Vagina (tissue), 2 donors: ENCODE measurements at regions not wholly inside any gene's neighbourhood (a gene's known extent, or its start where the extent isn't known, plus 50 kb on each side); places are given as distances from the start of the nearest gene placed in this dataset.
"Not testable (repeated sequence)": the region's sequence is repeated elsewhere in the genome, so short reads cannot be mapped to it uniquely, and the experiment has no call there.

Experiments used
- DNase-seq, 2 donors: peaks; one replicate each; pipeline ENCODE4 v3.0.0-alpha.2; 2017; ENCODE audit errors: extremely low spot score in 2 of 2
- H3K27ac ChIP-seq: fragments of 200-600 bp; sonication (generic); one replicate; pipeline ENCODE4 v1.5.1; 2019
- H3K27me3 ChIP-seq: fragments of 200-600 bp; sonication (generic); one replicate; pipeline ENCODE4 v1.5.1; 2019
- H3K36me3 ChIP-seq, 2 donors: fragments of 200-600 bp; sonication (generic); one replicate each; pipeline ENCODE4 v1.5.1; 2017 to 2019
- H3K4me1 ChIP-seq: fragments of 200-600 bp; sonication (generic); one replicate; pipeline ENCODE4 v1.5.1; 2019
- H3K4me3 ChIP-seq, 2 donors: fragments of 200-600 bp; sonication (generic); 1 replicate in 1 of 2; 2 replicates in 1 of 2; pipeline ENCODE4 v1.5.1; 2016 to 2019
- H3K9me3 ChIP-seq: fragments of 200-600 bp; sonication (generic); one replicate; pipeline ENCODE4 v1.5.1; 2019
- CTCF ChIP-seq, 3 experiments: fragments of 450-650 bp in 2 of 3; fragments of 200-600 bp in 1 of 3; sonication (generic) in 1 of 3; IDR thresholded peaks; one replicate each; pipeline ENCODE4 v1.5.1; 2017 to 2019; ENCODE audit warnings: antibody characterized with exemption in 3 of 3, mild to moderate bottlenecking in 2 of 3, moderate library complexity in 2 of 3
- POLR2A ChIP-seq, 2 donors: fragments of 450-650 bp; IDR thresholded peaks; one replicate each; pipeline ENCODE4 v1.6.1; 2017; ENCODE audit warnings: antibody characterized with exemption in 2 of 2, mild to moderate bottlenecking in 2 of 2, moderate library complexity in 2 of 2
- POLR2AphosphoS5 ChIP-seq, 2 donors: sonication (generic); formaldehyde crosslinking; IDR thresholded peaks; one replicate each; pipeline ENCODE4 v1.9.0; 2017; ENCODE audit warnings: antibody characterized with exemption in 2 of 2, mild to moderate bottlenecking in 2 of 2, low read depth in 1 of 2; ENCODE audit not compliant: insufficient read depth in 1 of 2
- intact Hi-C: fragments of 100-400 bp; cut with DNase I; formaldehyde crosslinking; loops from one replicate; pipeline ENCODE4 v1.15.1; 2023

- intact Hi-C loops = no loop called here
- peak in 1 of 2 donors; percentile 27 for DNase-seq
- Histone ChIP-seq H3K27me3 (no peaks in the 10 kb centered on the region), H3K27ac (no peak overlapping the region), H3K36me3 (no peaks in the 10 kb centered on the region), H3K4me3 (no peak overlapping the region), H3K9me3 (no peaks in the 10 kb centered on the region), H3K4me1 (no peaks in the 10 kb centered on the region)
- TF ChIP-seq CTCF (IDR thresholded peaks at IDR 0.05) (no peak), POLR2AphosphoS5 (IDR thresholded peaks at IDR 0.05; ENCODE audit: insufficient read depth in 1 of 2, low read depth in 1 of 2) (no peak), POLR2A (IDR thresholded peaks at IDR 0.05) (no peak)
Observed at GRCh38 chr1:168405906-168406549, 125.4 kb downstream of the TBX19 start.

GRCh38 chr1:168403140-168403539 is 122.5 kb downstream of the TBX19 start:
- H3K4me3 ChIP-seq = no peak overlapping the region
- H3K27ac ChIP-seq = no peak overlapping the region
- no peaks in the 10 kb centered on the region for H3K27me3 ChIP-seq
- peaks cover 5% of the 10 kb centered on the region for H3K4me1 ChIP-seq
- intact Hi-C loops = no loop called here
- no peaks in the 10 kb centered on the region for H3K9me3 ChIP-seq
- TF ChIP-seq POLR2AphosphoS5 (IDR thresholded peaks at IDR 0.05; ENCODE audit: insufficient read depth in 1 of 2, low read depth in 1 of 2) (no peak), POLR2A (IDR thresholded peaks at IDR 0.05) (no peak), CTCF (IDR thresholded peaks at IDR 0.05) (no peak)
- no peaks in the 10 kb centered on the region for H3K36me3 ChIP-seq
- no peak for DNase-seq

- H3K4me1 ChIP-seq, H3K27me3 ChIP-seq, H3K27ac ChIP-seq, H3K4me3 ChIP-seq, intact Hi-C loops, H3K36me3 ChIP-seq, H3K9me3 ChIP-seq: not testable (repeated sequence)
- DNase-seq = peak in 1 of 2 donors; percentile 5
Observed at GRCh38 chr1:168402466-168402865, 121.8 kb downstream of the TBX19 start.

- Histone ChIP-seq H3K4me3 (no peak overlapping the region), H3K9me3 (no peaks in the 10 kb centered on the region), H3K27ac (no peak overlapping the region), H3K36me3 (no peaks in the 10 kb centered on the region), H3K27me3 (no peaks in the 10 kb centered on the region), H3K4me1 (peaks cover 5% of the 10 kb centered on the region)
- intact Hi-C loops = no loop called here
- DNase-seq = no peak
- TF ChIP-seq CTCF (IDR thresholded peaks at IDR 0.05) (no peak), POLR2AphosphoS5 (IDR thresholded peaks at IDR 0.05; ENCODE audit: insufficient read depth in 1 of 2, low read depth in 1 of 2) (no peak), POLR2A (IDR thresholded peaks at IDR 0.05) (no peak)
Observed at GRCh38 chr1:168401341-168401740, 120.7 kb downstream of the TBX19 start.

GRCh38 chr1:168400139-168400538 is 119.5 kb downstream of the TBX19 start:
- H3K4me3 ChIP-seq = no peak overlapping the region
- H3K36me3 ChIP-seq = no peaks in the 10 kb centered on the region
- DNase-seq = peak in 1 of 2 donors; percentile 47
- no peak overlapping the region for H3K27ac ChIP-seq
- no peaks in the 10 kb centered on the region for H3K27me3 ChIP-seq
- no peak for TF ChIP-seq POLR2AphosphoS5 (IDR thresholded peaks at IDR 0.05; ENCODE audit: insufficient read depth in 1 of 2, low read depth in 1 of 2)
- no peak for TF ChIP-seq POLR2A (IDR thresholded peaks at IDR 0.05)
- no peak for TF ChIP-seq CTCF (IDR thresholded peaks at IDR 0.05)
- H3K4me1 ChIP-seq = peaks cover 5% of the 10 kb centered on the region
- no peaks in the 10 kb centered on the region for H3K9me3 ChIP-seq
- intact Hi-C loops = no loop called here
